Progenitor cell of endocrine pancreas (in vitro differentiated cells): ENCODE measurements at regions not wholly inside any gene's neighbourhood (a gene's known extent, or its start where the extent isn't known, plus 50 kb on each side); places are given as distances from the start of the nearest gene placed in this dataset.
"Not testable (repeated sequence)": the region's sequence is repeated elsewhere in the genome, so short reads cannot be mapped to it uniquely, and the experiment has no call there.

ENCODE experiments used
- DNase-seq: peaks from one replicate; pipeline ENCODE4 v3.0.0; 2021; ENCODE audit warnings: low spot score; ENCODE audit not compliant: unreplicated experiment
- H3K27ac Mint-ChIP-seq: 2 replicates; pipeline ENCODE4 v1.8.0; 2021; ENCODE audit warnings: mild to moderate bottlenecking, moderate library complexity, mixed read lengths
- H3K27me3 Mint-ChIP-seq: 2 replicates; pipeline ENCODE4 v1.8.0; 2021; ENCODE audit warnings: mixed read lengths
- H3K36me3 Mint-ChIP-seq: 2 replicates; pipeline ENCODE4 v1.8.0; 2022; ENCODE audit warnings: mixed read lengths; ENCODE audit not compliant: insufficient read depth
- H3K4me1 Mint-ChIP-seq: 2 replicates; pipeline ENCODE4 v1.8.0; 2021; ENCODE audit warnings: low read depth, mixed read lengths
- H3K4me3 Mint-ChIP-seq: 2 replicates; pipeline ENCODE4 v1.8.0; 2021; ENCODE audit warnings: low read depth, mild to moderate bottlenecking, moderate library complexity, mixed read lengths
- H3K9me3 Mint-ChIP-seq: 2 replicates; pipeline ENCODE4 v1.8.0; 2021; ENCODE audit warnings: low read depth, mixed read lengths
- CTCF ChIP-seq: fragments of 200-600 bp; sonication (generic); IDR thresholded peaks from one replicate; pipeline ENCODE4 v1.5.0; 2021; ENCODE audit warnings: antibody characterized with exemption, mild to moderate bottlenecking; ENCODE audit not compliant: unreplicated experiment

GRCh38 chr12:91741932-91742331, 403.7 kb downstream of the BTG1 start:
- Mint-ChIP-seq H3K4me1 (no peaks in the 10 kb centered on the region), H3K9me3 (no peaks in the 10 kb centered on the region), H3K27ac (no peak overlapping the region), H3K27me3 (no peaks in the 10 kb centered on the region), H3K36me3 (no peaks in the 10 kb centered on the region), H3K4me3 (no peak overlapping the region)
- no peak for TF ChIP-seq CTCF
- no peak for DNase-seq

- not testable (repeated sequence) for H3K9me3 Mint-ChIP-seq, H3K27ac Mint-ChIP-seq, H3K4me3 Mint-ChIP-seq, H3K27me3 Mint-ChIP-seq, H3K36me3 Mint-ChIP-seq, H3K4me1 Mint-ChIP-seq, DNase-seq
Measured at GRCh38 chr12:91733846-91734245, 411.8 kb downstream of the BTG1 start.

GRCh38 chr12:91732086-91732485, 413.6 kb downstream of the BTG1 start:
- TF ChIP-seq CTCF: no peak
- Mint-ChIP-seq H3K27ac (no peak overlapping the region), H3K36me3 (no peaks in the 10 kb centered on the region), H3K27me3 (no peaks in the 10 kb centered on the region), H3K4me1 (no peaks in the 10 kb centered on the region), H3K9me3 (peaks cover 3% of the 10 kb centered on the region), H3K4me3 (no peak overlapping the region)
- DNase-seq: no peak

GRCh38 chr12:91729543-91729942, 416.1 kb downstream of the BTG1 start:
- Mint-ChIP-seq H3K4me3 (no peak overlapping the region), H3K36me3 (no peaks in the 10 kb centered on the region), H3K9me3 (peaks cover 3% of the 10 kb centered on the region), H3K4me1 (no peaks in the 10 kb centered on the region), H3K27me3 (no peaks in the 10 kb centered on the region), H3K27ac (no peak overlapping the region)
- no peak for DNase-seq
- no peak for TF ChIP-seq CTCF

GRCh38 chr12:91723191-91723590, 422.5 kb downstream of the BTG1 start:
- Mint-ChIP-seq H3K4me1 (no peaks in the 10 kb centered on the region), H3K4me3 (no peak overlapping the region), H3K27ac (no peak overlapping the region), H3K36me3 (no peaks in the 10 kb centered on the region), H3K27me3 (no peaks in the 10 kb centered on the region), H3K9me3 (peaks cover 2% of the 10 kb centered on the region)
- TF ChIP-seq CTCF: no peak
- no peak for DNase-seq

GRCh38 chr12:91722072-91722471, 423.6 kb downstream of the BTG1 start:
- no peak for TF ChIP-seq CTCF
- H3K27me3 Mint-ChIP-seq: no peaks in the 10 kb centered on the region
- peaks cover 2% of the 10 kb centered on the region for H3K9me3 Mint-ChIP-seq
- H3K27ac Mint-ChIP-seq: no peak overlapping the region
- no peaks in the 10 kb centered on the region for H3K36me3 Mint-ChIP-seq
- DNase-seq: no peak
- H3K4me3 Mint-ChIP-seq: no peak overlapping the region
- H3K4me1 Mint-ChIP-seq: no peaks in the 10 kb centered on the region
